ENCODE measurements at regions not wholly inside any gene's neighbourhood (a gene's known extent, or its start where the extent isn't known, plus 50 kb on each side); places are given as distances from the start of the nearest gene placed in this dataset.

- no peaks in the 10 kb centered on the region for H3K4me1 Mint-ChIP-seq (ENCODE audit: low read depth)
- DNase-seq (ENCODE audit: low spot score, unreplicated experiment), result no peak
- no peaks in the 10 kb centered on the region for H3K9me3 Mint-ChIP-seq (ENCODE audit: low read depth)
- no peaks in the 10 kb centered on the region for H3K27me3 Mint-ChIP-seq
- no peaks in the 10 kb centered on the region for H3K36me3 Mint-ChIP-seq (ENCODE audit: insufficient read depth)
- no peak overlapping the region for H3K4me3 Mint-ChIP-seq (ENCODE audit: low read depth)
- no peak overlapping the region for H3K27ac Mint-ChIP-seq
- no peak for TF ChIP-seq CTCF (IDR thresholded peaks at IDR 0.05; ENCODE audit: unreplicated experiment)
Observed at GRCh38 chr6:51365566-51365965, 546.9 kb downstream of the TFAP2B start.

GRCh38 chr6:51369485-51369884 lies 550.8 kb downstream of the TFAP2B start:
- no peak overlapping the region for H3K4me3 Mint-ChIP-seq (ENCODE audit: low read depth)
- DNase-seq (ENCODE audit: low spot score, unreplicated experiment), result no peak

GRCh38 chr6:51382847-51383246 lies 564.2 kb downstream of the TFAP2B start:
- H3K27ac Mint-ChIP-seq, result no peak overlapping the region
- no peak overlapping the region for H3K4me3 Mint-ChIP-seq (ENCODE audit: low read depth)
- no peaks in the 10 kb centered on the region for H3K4me1 Mint-ChIP-seq (ENCODE audit: low read depth)
- peaks cover 5% of the 10 kb centered on the region for H3K9me3 Mint-ChIP-seq (ENCODE audit: low read depth)
- DNase-seq (ENCODE audit: low spot score, unreplicated experiment), result no peak
- H3K27me3 Mint-ChIP-seq, result no peaks in the 10 kb centered on the region
- TF ChIP-seq CTCF (IDR thresholded peaks at IDR 0.05; ENCODE audit: unreplicated experiment), result no peak
- H3K36me3 Mint-ChIP-seq (ENCODE audit: insufficient read depth), result no peaks in the 10 kb centered on the region

More at GRCh38 chr6:51369485-51369884, 550.8 kb downstream of the TFAP2B start:
- Mint-ChIP-seq H3K4me1 (ENCODE audit: low read depth) (no peaks in the 10 kb centered on the region), H3K27me3 (no peaks in the 10 kb centered on the region), H3K9me3 (ENCODE audit: low read depth) (no peaks in the 10 kb centered on the region), H3K27ac (no peak overlapping the region), H3K36me3 (ENCODE audit: insufficient read depth) (no peaks in the 10 kb centered on the region)
- no peak for TF ChIP-seq CTCF (IDR thresholded peaks at IDR 0.05; ENCODE audit: unreplicated experiment)

- DNase-seq (ENCODE audit: low spot score, unreplicated experiment), result no peak
- H3K4me1 Mint-ChIP-seq (ENCODE audit: low read depth), result no peaks in the 10 kb centered on the region
- no peak for TF ChIP-seq CTCF (IDR thresholded peaks at IDR 0.05; ENCODE audit: unreplicated experiment)
- H3K27ac Mint-ChIP-seq, result no peak overlapping the region
- no peaks in the 10 kb centered on the region for H3K36me3 Mint-ChIP-seq (ENCODE audit: insufficient read depth)
- H3K27me3 Mint-ChIP-seq, result no peaks in the 10 kb centered on the region
- H3K4me3 Mint-ChIP-seq (ENCODE audit: low read depth), result no peak overlapping the region
- peaks cover 5% of the 10 kb centered on the region for H3K9me3 Mint-ChIP-seq (ENCODE audit: low read depth)
Observed at GRCh38 chr6:51384736-51385135, 566.1 kb downstream of the TFAP2B start.

GRCh38 chr6:51386347-51386836 lies 567.7 kb downstream of the TFAP2B start:
- no peak overlapping the region for H3K4me3 Mint-ChIP-seq (ENCODE audit: low read depth)
- no peak for DNase-seq (ENCODE audit: low spot score, unreplicated experiment)
- no peak overlapping the region for H3K27ac Mint-ChIP-seq
- H3K27me3 Mint-ChIP-seq, result no peaks in the 10 kb centered on the region
- H3K9me3 Mint-ChIP-seq (ENCODE audit: low read depth), result peaks cover 5% of the 10 kb centered on the region
- no peak for TF ChIP-seq CTCF (IDR thresholded peaks at IDR 0.05; ENCODE audit: unreplicated experiment)
- no peaks in the 10 kb centered on the region for H3K4me1 Mint-ChIP-seq (ENCODE audit: low read depth)
- H3K36me3 Mint-ChIP-seq (ENCODE audit: insufficient read depth), result no peaks in the 10 kb centered on the region
